OCI-LY3 (cell line): ENCODE measurements at regions not wholly inside any gene's neighbourhood (a gene's known extent, or its start where the extent isn't known, plus 50 kb on each side); places are given as distances from the start of the nearest gene placed in this dataset.

Experiments
- CTCF ChIP-seq: fragments of 200-600, 300-600 bp; sonication (generic); IDR thresholded peaks from 2 replicates; pipeline ENCODE4 v1.5.1; 2014; ENCODE audit warnings: antibody characterized with exemption, low read length, low read depth
- EZH2phosphoT487 ChIP-seq: fragments of 200-600 bp; shearing (Covaris generic); IDR thresholded peaks from 2 replicates; pipeline ENCODE4 v1.6.1; 2018; ENCODE audit warnings: antibody characterized with exemption, mixed run types, low read depth

- no peak for TF ChIP-seq EZH2phosphoT487
- no peak for TF ChIP-seq CTCF
Measured at GRCh38 chr5:58236498-58236897, 223.4 kb downstream of the PLK2 start.
